Neural progenitor cell (in vitro differentiated cells): ENCODE measurements at regions not wholly inside any gene's neighbourhood (a gene's known extent, or its start where the extent isn't known, plus 50 kb on each side); places are given as distances from the start of the nearest gene placed in this dataset.

Source experiments
- DNase-seq: peaks from one replicate; pipeline ENCODE4 v3.0.0-alpha.2; 2016; ENCODE audit warnings: low spot score
- H2AFZ ChIP-seq: fragments of 200-600 bp; sonication (generic); replicated peaks from 2 replicates; pipeline ENCODE4 v1.6.1; 2016; ENCODE audit warnings: antibody characterized with exemption
- H3F3A ChIP-seq: fragments of 200-600 bp; sonication (generic); 2 replicates; pipeline ENCODE4 v1.6.1; 2016; ENCODE audit warnings: antibody characterized with exemption, low read depth
- H3K27ac ChIP-seq: fragments of 200-600 bp; sonication (generic); 2 replicates; pipeline ENCODE4 v1.5.1; 2016; ENCODE audit warnings: mild to moderate bottlenecking
- H3K27me3 ChIP-seq: fragments of 200-600 bp; sonication (generic); 2 replicates; pipeline ENCODE4 v1.6.1; 2016; ENCODE audit warnings: mild to moderate bottlenecking, moderate library complexity
- H3K36me3 ChIP-seq: fragments of 200-600 bp; sonication (generic); 2 replicates; pipeline ENCODE4 v1.5.1; 2016
- H3K4me1 ChIP-seq: fragments of 200-600 bp; sonication (generic); 2 replicates; pipeline ENCODE4 v1.6.1; 2016; ENCODE audit warnings: mixed run types
- H3K4me2 ChIP-seq: fragments of 200-600 bp; sonication (generic); 2 replicates; pipeline ENCODE4 v1.6.1; 2016
- H3K4me3 ChIP-seq: fragments of 200-600 bp; sonication (generic); 2 replicates; pipeline ENCODE4 v1.5.1; 2016
- H3K79me2 ChIP-seq: fragments of 200-600 bp; sonication (generic); 2 replicates; pipeline ENCODE4 v1.6.1; 2016; ENCODE audit warnings: low read depth
- H3K9ac ChIP-seq: fragments of 200-600 bp; sonication (generic); 2 replicates; pipeline ENCODE4 v1.6.1; 2016
- H3K9me3 ChIP-seq: fragments of 200-600 bp; sonication (generic); 2 replicates; pipeline ENCODE4 v1.5.1; 2016; ENCODE audit warnings: low read depth
- H4K20me1 ChIP-seq: fragments of 200-600 bp; sonication (generic); 2 replicates; pipeline ENCODE4 v1.6.1; 2016; ENCODE audit warnings: low read depth
- H3K27ac Mint-ChIP-seq: 3 replicates; pipeline ENCODE4 v1.8.0; 2021; ENCODE audit warnings: mixed read lengths
- H3K27me3 Mint-ChIP-seq: 2 replicates; pipeline ENCODE4 v1.8.0; 2022; ENCODE audit warnings: low read depth, mild to moderate bottlenecking, inconsistent platforms, moderate library complexity, mixed read lengths; ENCODE audit not compliant: insufficient read depth
- H3K36me3 Mint-ChIP-seq: 3 replicates; pipeline ENCODE4 v1.8.0; 2021; ENCODE audit warnings: mixed read lengths
- H3K4me1 Mint-ChIP-seq: 3 replicates; pipeline ENCODE4 v1.8.0; 2021; ENCODE audit warnings: mixed read lengths
- H3K4me3 Mint-ChIP-seq: 3 replicates; pipeline ENCODE4 v1.8.0; 2021; ENCODE audit warnings: mild to moderate bottlenecking, moderate library complexity, mixed read lengths
- H3K9me3 Mint-ChIP-seq: 3 replicates; pipeline ENCODE4 v1.8.0; 2020; ENCODE audit warnings: mixed read lengths
- EZH2 ChIP-seq: fragments of 200-600 bp; sonication (generic); IDR thresholded peaks from 2 replicates; pipeline ENCODE4 v1.6.1; 2017; ENCODE audit warnings: antibody characterized with exemption, mild to moderate bottlenecking, moderate library complexity
- EZH2phosphoT487 ChIP-seq: fragments of 200-600 bp; sonication (generic); IDR thresholded peaks from 2 replicates; pipeline ENCODE4 v1.6.1; 2017; ENCODE audit warnings: antibody characterized with exemption
- TF ChIP-seq, protein P1 (sequence below): fragments of 200-600 bp; sonication (generic); IDR thresholded peaks from 2 replicates; pipeline ENCODE4 v1.5.1; 2017; ENCODE audit warnings: antibody characterized with exemption, mild to moderate bottlenecking

DNA sequence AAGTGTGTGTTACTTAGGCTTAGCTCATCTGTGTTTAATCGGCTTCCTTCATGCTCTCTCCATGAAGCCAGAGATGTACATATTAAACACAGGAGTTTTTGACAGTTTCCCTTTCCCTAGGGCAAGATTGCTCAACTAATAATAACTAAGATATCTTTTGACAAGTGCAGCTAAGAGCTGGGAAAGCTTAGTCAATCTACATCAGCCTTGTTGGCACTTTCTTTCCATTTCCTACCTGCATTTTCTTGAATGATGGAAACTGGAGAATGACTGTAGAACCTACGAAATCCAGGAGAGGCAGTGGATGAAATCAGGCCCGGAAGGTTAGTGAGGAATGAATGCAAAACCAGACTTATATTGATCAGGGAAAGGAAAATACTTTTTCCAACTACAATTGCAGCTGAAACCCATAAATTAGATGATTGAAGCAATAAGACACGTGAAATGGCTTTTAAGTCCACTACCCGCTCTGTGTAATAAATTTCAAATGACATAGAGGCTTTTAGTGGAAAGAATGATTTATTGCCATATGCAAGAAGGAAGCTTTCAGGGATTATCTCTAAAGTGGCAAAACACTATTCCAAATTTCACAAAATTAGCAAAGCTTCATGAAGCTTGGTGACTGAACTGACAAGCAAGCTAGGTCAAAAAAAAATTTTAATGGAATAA lies 237.2 kb upstream of the ID4 start:
- H3K4me3 ChIP-seq = no peak overlapping the region
- no peak overlapping the region for H3K9ac ChIP-seq
- H3K27ac ChIP-seq = no peak overlapping the region

DNA sequence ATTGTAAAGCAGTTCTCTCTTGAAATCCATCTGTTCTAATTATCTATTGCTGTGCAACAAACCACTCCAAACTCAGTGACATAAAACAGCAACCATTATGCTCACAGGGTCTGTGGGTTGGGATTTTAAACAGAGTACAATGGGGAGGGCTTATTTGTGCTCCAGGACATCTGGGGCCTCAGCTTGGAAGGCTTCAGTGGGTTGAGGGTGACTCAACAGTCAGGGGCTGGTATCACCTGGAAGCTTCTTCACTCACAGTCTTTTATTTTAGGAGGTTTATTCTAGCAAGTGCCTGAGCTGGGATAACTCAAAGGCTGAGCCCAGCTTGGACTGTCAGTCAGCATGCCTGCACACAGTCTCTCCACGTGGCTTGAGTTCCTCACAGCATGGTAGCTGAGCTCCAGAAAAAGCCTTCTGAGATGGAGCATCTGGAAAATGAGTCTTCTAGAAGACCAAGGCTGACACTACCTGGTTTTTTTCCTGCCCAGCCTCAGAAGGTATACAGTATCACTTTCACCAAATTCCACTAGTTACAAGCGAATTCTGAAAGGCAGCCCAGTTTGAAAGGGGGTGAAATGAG lies 234.6 kb upstream of the ID4 start:
- Histone ChIP-seq H3K79me2 (no peaks in the 10 kb centered on the region), H3K9me3 (no peaks in the 10 kb centered on the region), H3K36me3 (no peaks in the 10 kb centered on the region), H3F3A (peaks cover 4% of the 10 kb centered on the region), H4K20me1 (no peaks in the 10 kb centered on the region), H3K4me3 (no peak overlapping the region), H3K4me2 (no peak overlapping the region), H3K9ac (no peak overlapping the region), H3K4me1 (peaks cover 11% of the 10 kb centered on the region), H3K27ac (no peak overlapping the region), H3K27me3 (no peaks in the 10 kb centered on the region), H2AFZ (no peak overlapping the region)
- Mint-ChIP-seq H3K4me1 (peaks cover 4% of the 10 kb centered on the region), H3K27ac (no peak overlapping the region), H3K4me3 (no peak overlapping the region), H3K27me3 (no peaks in the 10 kb centered on the region), H3K9me3 (peaks cover 2% of the 10 kb centered on the region), H3K36me3 (no peaks in the 10 kb centered on the region)
- TF ChIP-seq EZH2phosphoT487 = no peak
- TF ChIP-seq, protein P1, sequence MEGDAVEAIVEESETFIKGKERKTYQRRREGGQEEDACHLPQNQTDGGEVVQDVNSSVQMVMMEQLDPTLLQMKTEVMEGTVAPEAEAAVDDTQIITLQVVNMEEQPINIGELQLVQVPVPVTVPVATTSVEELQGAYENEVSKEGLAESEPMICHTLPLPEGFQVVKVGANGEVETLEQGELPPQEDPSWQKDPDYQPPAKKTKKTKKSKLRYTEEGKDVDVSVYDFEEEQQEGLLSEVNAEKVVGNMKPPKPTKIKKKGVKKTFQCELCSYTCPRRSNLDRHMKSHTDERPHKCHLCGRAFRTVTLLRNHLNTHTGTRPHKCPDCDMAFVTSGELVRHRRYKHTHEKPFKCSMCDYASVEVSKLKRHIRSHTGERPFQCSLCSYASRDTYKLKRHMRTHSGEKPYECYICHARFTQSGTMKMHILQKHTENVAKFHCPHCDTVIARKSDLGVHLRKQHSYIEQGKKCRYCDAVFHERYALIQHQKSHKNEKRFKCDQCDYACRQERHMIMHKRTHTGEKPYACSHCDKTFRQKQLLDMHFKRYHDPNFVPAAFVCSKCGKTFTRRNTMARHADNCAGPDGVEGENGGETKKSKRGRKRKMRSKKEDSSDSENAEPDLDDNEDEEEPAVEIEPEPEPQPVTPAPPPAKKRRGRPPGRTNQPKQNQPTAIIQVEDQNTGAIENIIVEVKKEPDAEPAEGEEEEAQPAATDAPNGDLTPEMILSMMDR = no peak
- TF ChIP-seq EZH2 = no peak
- DNase-seq = no peak

More for the DNA sequence above, 237.2 kb upstream of the ID4 start:
- Histone ChIP-seq H3F3A (no peaks in the 10 kb centered on the region), H4K20me1 (no peaks in the 10 kb centered on the region), H3K27me3 (no peaks in the 10 kb centered on the region), H3K36me3 (no peaks in the 10 kb centered on the region), H3K4me1 (peaks cover 8% of the 10 kb centered on the region), H3K9me3 (no peaks in the 10 kb centered on the region), H3K79me2 (no peaks in the 10 kb centered on the region), H3K4me2 (no peak overlapping the region), H2AFZ (no peak overlapping the region)
- no peaks in the 10 kb centered on the region for H3K36me3 Mint-ChIP-seq
- TF ChIP-seq EZH2 (no peak), EZH2phosphoT487 (no peak)
- TF ChIP-seq, protein P1 = no peak
- no peaks in the 10 kb centered on the region for H3K9me3 Mint-ChIP-seq
- H3K27me3 Mint-ChIP-seq = no peaks in the 10 kb centered on the region
- no peak overlapping the region for H3K4me3 Mint-ChIP-seq
- no peak for DNase-seq
- no peaks in the 10 kb centered on the region for H3K4me1 Mint-ChIP-seq
- no peak overlapping the region for H3K27ac Mint-ChIP-seq

DNA sequence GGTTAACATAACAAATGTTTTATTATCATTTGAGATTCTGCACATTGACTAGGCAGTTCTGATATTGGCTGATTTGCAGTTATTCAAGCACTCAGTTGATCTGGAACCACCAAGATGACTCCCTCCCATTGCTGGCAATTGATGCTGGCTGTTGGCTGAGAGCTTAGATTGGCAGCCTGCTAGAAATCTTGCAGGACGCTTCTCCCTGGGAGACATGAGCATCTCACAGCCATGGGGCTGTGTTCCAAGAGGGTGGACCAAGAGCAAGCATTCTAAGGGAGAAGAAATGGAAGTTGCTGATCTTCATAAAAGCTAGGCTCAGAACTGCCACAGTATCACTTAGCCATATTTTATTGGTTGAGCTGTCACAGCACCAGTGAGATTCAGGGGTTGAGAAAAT lies 233.4 kb upstream of the ID4 start:
- peaks cover 2% of the 10 kb centered on the region for H3K9me3 Mint-ChIP-seq
- no peaks in the 10 kb centered on the region for H3K79me2 ChIP-seq
- no peaks in the 10 kb centered on the region for H3K27me3 Mint-ChIP-seq

More for the DNA sequence above, 233.4 kb upstream of the ID4 start:
- Histone ChIP-seq H3K4me3 (no peak overlapping the region), H3F3A (peaks cover 4% of the 10 kb centered on the region), H3K27me3 (no peaks in the 10 kb centered on the region), H4K20me1 (no peaks in the 10 kb centered on the region), H2AFZ (no peak overlapping the region), H3K27ac (no peak overlapping the region), H3K4me2 (no peak overlapping the region), H3K9ac (no peak overlapping the region), H3K9me3 (no peaks in the 10 kb centered on the region), H3K4me1 (peaks cover 11% of the 10 kb centered on the region), H3K36me3 (no peaks in the 10 kb centered on the region)
- Mint-ChIP-seq H3K4me1 (peaks cover 4% of the 10 kb centered on the region), H3K4me3 (no peak overlapping the region), H3K36me3 (no peaks in the 10 kb centered on the region), H3K27ac (no peak overlapping the region)
- no peak for DNase-seq
- TF ChIP-seq EZH2phosphoT487 = no peak
- TF ChIP-seq, protein P1 = no peak
- TF ChIP-seq EZH2 = no peak
